Fibroblast of villous mesenchyme (primary cell): ENCODE measurements at regions not wholly inside any gene's neighbourhood (a gene's known extent, or its start where the extent isn't known, plus 50 kb on each side); places are given as distances from the start of the nearest gene placed in this dataset. TPM values are rescaled to one million over a fixed set of nuclear protein-coding genes. Genes with fewer than 3 reads are reported as not detected.

Source experiments
- DNase-seq: peaks from one replicate; pipeline ENCODE4 v3.0.0-alpha.2; 2010; ENCODE audit warnings: low read depth
- H3K4me3 ChIP-seq: 2 replicates; pipeline ENCODE4 v1.5.1; 2011; ENCODE audit warnings: low read depth, mild to moderate bottlenecking, low read length
- CTCF ChIP-seq: IDR thresholded peaks from 2 replicates; pipeline ENCODE4 v1.5.1; 2012; ENCODE audit warnings: low read depth, mild to moderate bottlenecking, low read length; ENCODE audit not compliant: insufficient read depth
- small RNA-seq: library from RNA; depleted of rRNA; stranded (forward); fragments of <200 nt; gene quantifications from one replicate; pipeline ENCODE3, GENCODE V24; 2012

DNA sequence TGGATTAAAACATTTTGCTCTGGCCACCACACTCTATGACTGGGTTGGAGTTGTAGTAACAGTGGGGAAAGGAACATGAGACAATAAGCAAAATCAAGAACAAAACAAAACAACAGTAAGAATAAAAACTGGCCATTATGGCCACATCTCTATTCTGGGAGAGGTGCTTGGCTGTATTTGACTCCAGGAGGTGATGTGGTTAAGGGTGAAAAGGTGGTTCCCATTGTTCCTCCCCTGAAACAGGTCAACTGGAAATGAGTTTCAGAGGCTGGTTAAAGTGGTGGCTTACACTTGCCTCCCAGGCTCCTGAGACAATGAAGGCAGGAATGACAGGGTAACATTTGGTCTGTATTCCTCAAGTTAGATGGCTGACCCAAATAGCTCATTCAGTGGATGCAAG lies 67.3 kb upstream of the FANCL start:
- H3K4me3 ChIP-seq: no peak overlapping the region
- no peak for TF ChIP-seq CTCF
- no peak for DNase-seq

GRCh38 chr2:58304843-58305242 lies 63.7 kb upstream of the FANCL start:
- no peak overlapping the region for H3K4me3 ChIP-seq
- DNase-seq: no peak
- no peak for TF ChIP-seq CTCF

DNA sequence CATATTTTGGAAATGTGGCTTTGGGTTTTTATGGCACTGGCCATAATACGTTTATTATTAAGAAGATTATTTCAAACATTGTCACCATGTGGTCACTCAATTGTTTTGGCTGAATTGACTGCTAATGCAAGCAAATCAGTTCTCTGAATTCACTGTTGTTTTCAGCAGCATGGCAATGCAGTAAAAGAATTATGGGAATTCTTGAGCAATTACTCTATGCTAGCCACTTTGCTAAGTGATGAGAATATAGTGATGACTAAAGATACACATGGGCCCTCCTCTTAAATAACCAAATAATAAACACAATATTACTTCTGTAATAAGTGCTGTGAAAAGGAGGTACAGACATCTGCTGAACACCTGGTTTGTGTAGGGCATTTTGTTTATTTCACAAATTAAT lies 58.0 kb upstream of the FANCL start:
- no peak for TF ChIP-seq CTCF
- H3K4me3 ChIP-seq: no peak overlapping the region
- DNase-seq: no peak

- H3K4me3 ChIP-seq: no peak overlapping the region
- DNase-seq: no peak
- no peak for TF ChIP-seq CTCF
Measured at GRCh38 chr2:58293056-58293455, 51.9 kb upstream of the FANCL start.

- TF ChIP-seq CTCF: no peak
- H3K4me3 ChIP-seq: no peak overlapping the region
- no peak for DNase-seq
Measured at GRCh38 chr2:58291726-58292438, 50.8 kb upstream of the FANCL start.

Small RNA genes lying in the stretch of these regions (small RNA-seq; reads per million reads assigned to genes)
- gene AC007179.3 (not detected), gene MIR4432 (not detected), gene RNA5SP94 (not detected), gene RNU1-32P (7.1 reads per million, percentile 87 among the genes with 10 or more reads in this experiment), gene RNU6-508P (not detected)
